ENCODE measurements at regions not wholly inside any gene's neighbourhood (a gene's known extent, or its start where the extent isn't known, plus 50 kb on each side); places are given as distances from the start of the nearest gene placed in this dataset.

- TF ChIP-seq CTCF (IDR thresholded peaks at IDR 0.05) (no peak), POLR2A (IDR thresholded peaks at IDR 0.05) (no peak)
These were observed 514.2 kb downstream of the TXNL1 start for GRCh38 chr18:56124186-56124585.

All from ovary (tissue), 3 donors.